ENCODE measurements at regions not wholly inside any gene's neighbourhood (a gene's known extent, or its start where the extent isn't known, plus 50 kb on each side); places are given as distances from the start of the nearest gene placed in this dataset.

DNA sequence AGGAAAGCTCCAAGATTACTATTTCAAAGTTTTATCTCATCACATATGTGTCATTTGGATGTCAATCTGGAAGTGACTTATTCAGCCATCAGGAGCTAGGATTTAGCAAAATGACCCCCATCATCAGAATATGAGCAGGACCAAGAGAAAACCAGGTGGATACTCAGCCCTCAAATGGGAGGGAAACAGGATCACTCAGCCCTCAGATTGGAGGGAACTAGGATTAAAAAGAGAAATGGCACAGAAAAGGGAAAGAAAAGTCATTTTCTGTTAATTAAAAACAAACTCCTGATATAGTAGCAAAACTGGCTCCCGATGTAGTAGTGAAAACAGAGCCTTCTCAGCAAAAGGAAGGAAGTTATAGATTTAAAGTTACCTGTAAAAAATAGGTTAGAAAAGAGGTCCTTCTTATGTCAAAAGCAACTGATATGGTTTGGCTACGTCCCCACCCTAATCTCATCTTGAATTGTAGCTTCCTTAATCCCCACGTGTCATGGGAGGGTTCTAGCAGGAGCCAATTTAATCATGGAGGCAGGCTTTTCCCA lies 69.0 kb upstream of the MYCN start (continued):
- TF ChIP-seq, protein P1, sequence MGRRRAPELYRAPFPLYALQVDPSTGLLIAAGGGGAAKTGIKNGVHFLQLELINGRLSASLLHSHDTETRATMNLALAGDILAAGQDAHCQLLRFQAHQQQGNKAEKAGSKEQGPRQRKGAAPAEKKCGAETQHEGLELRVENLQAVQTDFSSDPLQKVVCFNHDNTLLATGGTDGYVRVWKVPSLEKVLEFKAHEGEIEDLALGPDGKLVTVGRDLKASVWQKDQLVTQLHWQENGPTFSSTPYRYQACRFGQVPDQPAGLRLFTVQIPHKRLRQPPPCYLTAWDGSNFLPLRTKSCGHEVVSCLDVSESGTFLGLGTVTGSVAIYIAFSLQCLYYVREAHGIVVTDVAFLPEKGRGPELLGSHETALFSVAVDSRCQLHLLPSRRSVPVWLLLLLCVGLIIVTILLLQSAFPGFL (CRISPR knock-in tag; IDR thresholded peaks at IDR 0.05; ENCODE audit: borderline replicate concordance), result no peak

DNA sequence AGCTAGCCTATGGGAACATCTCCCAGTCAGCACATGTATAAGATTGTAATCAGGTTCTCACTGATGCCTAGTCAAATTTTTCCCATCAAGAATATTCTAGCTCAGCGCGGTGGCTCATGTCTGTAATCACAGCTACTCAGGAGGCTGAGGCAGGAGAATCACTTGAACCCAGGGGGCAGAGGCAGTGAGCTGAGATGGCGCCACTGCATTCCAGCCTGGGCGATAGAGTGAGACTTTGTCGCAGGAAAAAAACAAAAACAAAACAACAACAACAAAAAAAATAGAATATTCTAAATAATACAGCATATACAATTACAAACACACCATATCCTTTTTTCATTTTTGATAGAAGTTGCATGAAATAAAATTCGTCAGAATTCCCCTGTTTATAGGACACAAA lies 67.5 kb upstream of the MYCN start:
- TF ChIP-seq, protein P1 (CRISPR knock-in tag; IDR thresholded peaks at IDR 0.05; ENCODE audit: borderline replicate concordance), result no peak
- TF ChIP-seq, protein P2, sequence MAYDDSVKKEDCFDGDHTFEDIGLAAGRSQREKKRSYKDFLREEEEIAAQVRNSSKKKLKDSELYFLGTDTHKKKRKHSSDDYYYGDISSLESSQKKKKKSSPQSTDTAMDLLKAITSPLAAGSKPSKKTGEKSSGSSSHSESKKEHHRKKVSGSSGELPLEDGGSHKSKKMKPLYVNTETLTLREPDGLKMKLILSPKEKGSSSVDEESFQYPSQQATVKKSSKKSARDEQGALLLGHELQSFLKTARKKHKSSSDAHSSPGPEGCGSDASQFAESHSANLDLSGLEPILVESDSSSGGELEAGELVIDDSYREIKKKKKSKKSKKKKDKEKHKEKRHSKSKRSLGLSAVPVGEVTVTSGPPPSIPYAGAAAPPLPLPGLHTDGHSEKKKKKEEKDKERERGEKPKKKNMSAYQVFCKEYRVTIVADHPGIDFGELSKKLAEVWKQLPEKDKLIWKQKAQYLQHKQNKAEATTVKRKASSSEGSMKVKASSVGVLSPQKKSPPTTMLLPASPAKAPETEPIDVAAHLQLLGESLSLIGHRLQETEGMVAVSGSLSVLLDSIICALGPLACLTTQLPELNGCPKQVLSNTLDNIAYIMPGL (CRISPR knock-in tag; IDR thresholded peaks at IDR 0.05), result no peak
- TF ChIP-seq, protein P3, sequence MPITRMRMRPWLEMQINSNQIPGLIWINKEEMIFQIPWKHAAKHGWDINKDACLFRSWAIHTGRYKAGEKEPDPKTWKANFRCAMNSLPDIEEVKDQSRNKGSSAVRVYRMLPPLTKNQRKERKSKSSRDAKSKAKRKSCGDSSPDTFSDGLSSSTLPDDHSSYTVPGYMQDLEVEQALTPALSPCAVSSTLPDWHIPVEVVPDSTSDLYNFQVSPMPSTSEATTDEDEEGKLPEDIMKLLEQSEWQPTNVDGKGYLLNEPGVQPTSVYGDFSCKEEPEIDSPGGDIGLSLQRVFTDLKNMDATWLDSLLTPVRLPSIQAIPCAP (CRISPR knock-in tag; IDR thresholded peaks at IDR 0.05), result no peak
- no peak for TF ChIP-seq NFATC4 (CRISPR knock-in tag; IDR thresholded peaks at IDR 0.05)
- TF ChIP-seq, protein P4, sequence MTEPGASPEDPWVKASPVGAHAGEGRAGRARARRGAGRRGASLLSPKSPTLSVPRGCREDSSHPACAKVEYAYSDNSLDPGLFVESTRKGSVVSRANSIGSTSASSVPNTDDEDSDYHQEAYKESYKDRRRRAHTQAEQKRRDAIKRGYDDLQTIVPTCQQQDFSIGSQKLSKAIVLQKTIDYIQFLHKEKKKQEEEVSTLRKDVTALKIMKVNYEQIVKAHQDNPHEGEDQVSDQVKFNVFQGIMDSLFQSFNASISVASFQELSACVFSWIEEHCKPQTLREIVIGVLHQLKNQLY (CRISPR knock-in tag; IDR thresholded peaks at IDR 0.05), result no peak
- CTCF ChIA-PET, result no interaction called here

DNA sequence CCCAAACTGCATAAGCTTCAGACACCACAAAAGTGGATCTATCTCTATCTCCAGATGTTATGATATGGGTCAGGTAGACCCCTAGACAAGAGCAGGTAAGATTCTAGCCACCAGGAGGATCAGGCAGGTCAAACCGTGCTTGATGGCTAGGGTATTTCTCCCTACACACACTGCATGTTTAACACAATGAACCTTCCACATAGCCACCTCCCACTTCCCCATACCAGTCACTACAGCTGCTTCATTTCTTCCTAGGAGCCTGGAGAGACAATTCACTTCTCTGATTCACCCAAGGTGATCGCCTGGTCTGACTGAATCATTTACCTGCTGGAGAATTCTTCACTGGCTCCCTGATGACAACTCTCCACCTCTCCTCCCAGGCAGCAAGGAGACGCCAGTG lies 66.0 kb upstream of the MYCN start:
- no peak overlapping the region; the same call in 1 of the 2 replicates for H3K27ac Mint-ChIP-seq
- TF ChIP-seq, protein P5, sequence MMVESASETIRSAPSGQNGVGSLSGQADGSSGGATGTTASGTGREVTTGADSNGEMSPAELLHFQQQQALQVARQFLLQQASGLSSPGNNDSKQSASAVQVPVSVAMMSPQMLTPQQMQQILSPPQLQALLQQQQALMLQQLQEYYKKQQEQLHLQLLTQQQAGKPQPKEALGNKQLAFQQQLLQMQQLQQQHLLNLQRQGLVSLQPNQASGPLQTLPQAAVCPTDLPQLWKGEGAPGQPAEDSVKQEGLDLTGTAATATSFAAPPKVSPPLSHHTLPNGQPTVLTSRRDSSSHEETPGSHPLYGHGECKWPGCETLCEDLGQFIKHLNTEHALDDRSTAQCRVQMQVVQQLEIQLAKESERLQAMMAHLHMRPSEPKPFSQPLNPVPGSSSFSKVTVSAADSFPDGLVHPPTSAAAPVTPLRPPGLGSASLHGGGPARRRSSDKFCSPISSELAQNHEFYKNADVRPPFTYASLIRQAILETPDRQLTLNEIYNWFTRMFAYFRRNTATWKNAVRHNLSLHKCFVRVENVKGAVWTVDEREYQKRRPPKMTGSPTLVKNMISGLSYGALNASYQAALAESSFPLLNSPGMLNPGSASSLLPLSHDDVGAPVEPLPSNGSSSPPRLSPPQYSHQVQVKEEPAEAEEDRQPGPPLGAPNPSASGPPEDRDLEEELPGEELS (CRISPR knock-in tag; IDR thresholded peaks at IDR 0.05), result no peak
- TF ChIP-seq, protein P6, sequence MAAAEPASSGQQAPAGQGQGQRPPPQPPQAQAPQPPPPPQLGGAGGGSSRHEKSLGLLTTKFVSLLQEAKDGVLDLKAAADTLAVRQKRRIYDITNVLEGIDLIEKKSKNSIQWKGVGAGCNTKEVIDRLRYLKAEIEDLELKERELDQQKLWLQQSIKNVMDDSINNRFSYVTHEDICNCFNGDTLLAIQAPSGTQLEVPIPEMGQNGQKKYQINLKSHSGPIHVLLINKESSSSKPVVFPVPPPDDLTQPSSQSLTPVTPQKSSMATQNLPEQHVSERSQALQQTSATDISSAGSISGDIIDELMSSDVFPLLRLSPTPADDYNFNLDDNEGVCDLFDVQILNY (CRISPR knock-in tag; IDR thresholded peaks at IDR 0.05), result no peak
- TF ChIP-seq ESRRA (CRISPR knock-in tag; IDR thresholded peaks at IDR 0.05; ENCODE audit: borderline replicate concordance) (no peak), NFATC4 (CRISPR knock-in tag; IDR thresholded peaks at IDR 0.05) (no peak), FOXP1 (CRISPR knock-in tag; IDR thresholded peaks at IDR 0.05; ENCODE audit: borderline replicate concordance) (no peak)
- TF ChIP-seq, protein P7, sequence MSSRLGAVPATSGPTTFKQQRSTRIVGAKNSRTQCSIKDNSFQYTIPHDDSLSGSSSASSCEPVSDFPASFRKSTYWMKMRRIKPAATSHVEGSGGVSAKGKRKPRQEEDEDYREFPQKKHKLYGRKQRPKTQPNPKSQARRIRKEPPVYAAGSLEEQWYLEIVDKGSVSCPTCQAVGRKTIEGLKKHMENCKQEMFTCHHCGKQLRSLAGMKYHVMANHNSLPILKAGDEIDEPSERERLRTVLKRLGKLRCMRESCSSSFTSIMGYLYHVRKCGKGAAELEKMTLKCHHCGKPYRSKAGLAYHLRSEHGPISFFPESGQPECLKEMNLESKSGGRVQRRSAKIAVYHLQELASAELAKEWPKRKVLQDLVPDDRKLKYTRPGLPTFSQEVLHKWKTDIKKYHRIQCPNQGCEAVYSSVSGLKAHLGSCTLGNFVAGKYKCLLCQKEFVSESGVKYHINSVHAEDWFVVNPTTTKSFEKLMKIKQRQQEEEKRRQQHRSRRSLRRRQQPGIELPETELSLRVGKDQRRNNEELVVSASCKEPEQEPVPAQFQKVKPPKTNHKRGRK (CRISPR knock-in tag; IDR thresholded peaks at IDR 0.05; ENCODE audit: borderline replicate concordance), result no peak
- TF ChIP-seq, protein P8, sequence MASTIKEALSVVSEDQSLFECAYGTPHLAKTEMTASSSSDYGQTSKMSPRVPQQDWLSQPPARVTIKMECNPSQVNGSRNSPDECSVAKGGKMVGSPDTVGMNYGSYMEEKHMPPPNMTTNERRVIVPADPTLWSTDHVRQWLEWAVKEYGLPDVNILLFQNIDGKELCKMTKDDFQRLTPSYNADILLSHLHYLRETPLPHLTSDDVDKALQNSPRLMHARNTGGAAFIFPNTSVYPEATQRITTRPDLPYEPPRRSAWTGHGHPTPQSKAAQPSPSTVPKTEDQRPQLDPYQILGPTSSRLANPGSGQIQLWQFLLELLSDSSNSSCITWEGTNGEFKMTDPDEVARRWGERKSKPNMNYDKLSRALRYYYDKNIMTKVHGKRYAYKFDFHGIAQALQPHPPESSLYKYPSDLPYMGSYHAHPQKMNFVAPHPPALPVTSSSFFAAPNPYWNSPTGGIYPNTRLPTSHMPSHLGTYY (CRISPR knock-in tag; IDR thresholded peaks at IDR 0.05), result no peak
- TF ChIP-seq, protein P9, sequence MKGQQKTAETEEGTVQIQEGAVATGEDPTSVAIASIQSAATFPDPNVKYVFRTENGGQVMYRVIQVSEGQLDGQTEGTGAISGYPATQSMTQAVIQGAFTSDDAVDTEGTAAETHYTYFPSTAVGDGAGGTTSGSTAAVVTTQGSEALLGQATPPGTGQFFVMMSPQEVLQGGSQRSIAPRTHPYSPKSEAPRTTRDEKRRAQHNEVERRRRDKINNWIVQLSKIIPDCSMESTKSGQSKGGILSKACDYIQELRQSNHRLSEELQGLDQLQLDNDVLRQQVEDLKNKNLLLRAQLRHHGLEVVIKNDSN (CRISPR knock-in tag; IDR thresholded peaks at IDR 0.05), result no peak
- peaks cover 6% of the 10 kb centered on the region for H3K4me1 Mint-ChIP-seq
- ATAC-seq (peak; percentile 95), DNase-seq (ENCODE audit: low spot score) (no peak)
- H3K36me3 Mint-ChIP-seq, result peaks cover 16% of the 10 kb centered on the region
- H3K4me3 Mint-ChIP-seq, result no peak overlapping the region
- ChIA-PET POLR2A (no interaction called here), CTCF (no interaction called here)
- peaks cover 4% of the 10 kb centered on the region; the same call in 1 of the 2 replicates for H3K27me3 Mint-ChIP-seq (ENCODE audit: low read depth)
- H3K9me3 Mint-ChIP-seq, result peaks cover 23% of the 10 kb centered on the region

More for the DNA sequence above, 67.5 kb upstream of the MYCN start:
- Mint-ChIP-seq H3K4me3 (no peak overlapping the region), H3K4me1 (peaks cover 6% of the 10 kb centered on the region), H3K36me3 (peaks cover 14% of the 10 kb centered on the region), H3K27me3 (ENCODE audit: low read depth) (peaks cover 4% of the 10 kb centered on the region; the same call in 1 of the 2 replicates), H3K9me3 (peaks cover 22% of the 10 kb centered on the region), H3K27ac (no peak overlapping the region)
- DNase-seq (ENCODE audit: low spot score), result no peak
- POLR2A ChIA-PET, result no interaction called here
- ATAC-seq, result no peak
